Fibroblast of skin of right quadriceps (primary cell): ENCODE measurements at regions not wholly inside any gene's neighbourhood (a gene's known extent, or its start where the extent isn't known, plus 50 kb on each side); places are given as distances from the start of the nearest gene placed in this dataset.

Experiments used
- DNase-seq: peaks from one replicate; pipeline ENCODE4 v3.0.0-alpha.2; 2013

DNA sequence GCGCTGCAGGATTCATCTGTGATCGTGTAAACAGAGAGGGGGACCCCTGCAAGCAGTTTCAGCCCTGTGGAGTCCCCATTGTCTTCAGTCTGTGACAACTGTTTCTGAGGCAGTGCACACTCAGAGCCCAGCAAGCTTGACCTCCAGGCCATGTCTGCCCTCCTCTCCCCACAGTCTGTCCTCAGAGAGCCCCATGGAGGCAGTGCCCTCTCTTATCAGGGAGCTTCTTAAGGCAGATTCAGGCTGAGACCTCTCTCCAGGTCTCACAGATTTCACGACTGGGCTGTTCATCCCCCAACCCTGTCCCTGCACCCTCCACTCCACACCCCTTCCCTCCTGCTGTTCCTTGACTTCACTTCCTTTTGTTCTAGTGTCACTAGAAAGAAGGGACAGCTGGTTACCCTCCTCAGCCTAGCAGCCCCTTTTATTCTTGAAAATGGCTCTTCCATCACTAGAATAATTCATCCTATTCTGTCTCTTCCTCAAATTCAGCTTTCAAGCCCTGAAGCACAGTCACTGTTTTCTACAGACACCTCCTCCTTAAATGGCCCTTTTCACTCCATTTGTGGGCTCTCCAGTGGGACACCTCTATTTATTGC lies 218.4 kb downstream of the MED10 start:
- no peak for DNase-seq

DNA sequence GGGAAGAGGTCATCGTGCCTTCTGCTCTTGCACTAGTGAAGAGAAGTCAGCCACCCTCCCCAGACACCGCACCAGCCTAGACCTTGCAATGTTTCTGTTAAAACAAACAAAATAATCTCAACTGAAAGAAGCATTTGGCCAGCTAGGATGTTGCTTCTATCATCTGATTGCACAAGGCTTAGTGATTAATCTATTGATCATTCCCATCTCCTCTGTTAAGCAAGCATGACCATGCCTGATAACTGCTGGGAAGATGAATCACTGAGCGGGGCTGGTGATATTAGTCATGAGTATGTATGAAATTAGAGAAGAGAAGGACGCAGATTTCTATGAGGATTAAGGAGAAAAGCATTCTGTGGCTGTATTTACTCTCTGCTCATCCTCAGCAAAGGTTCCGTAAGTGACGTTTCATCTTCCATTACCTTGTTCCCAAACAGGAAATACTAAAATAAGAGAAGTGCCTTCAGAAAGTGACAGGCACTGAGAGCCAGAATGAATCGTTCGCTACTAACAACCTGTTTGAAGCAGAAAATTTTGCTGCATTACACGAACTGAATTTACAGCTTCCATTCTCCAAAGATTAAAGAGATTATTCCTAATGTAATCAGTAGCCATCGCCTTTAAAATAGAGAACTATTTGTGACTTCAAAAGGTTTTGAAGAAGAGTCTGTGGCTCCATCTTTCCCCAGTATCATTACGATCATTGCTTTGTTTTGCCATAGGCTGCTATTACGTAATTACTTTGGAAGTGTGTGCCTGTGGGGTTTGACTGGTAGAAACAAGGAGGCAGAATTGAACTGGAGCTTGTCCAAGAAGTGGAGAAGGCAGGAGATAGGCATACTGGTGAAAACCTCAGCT lies 219.1 kb downstream of the MED10 start:
- DNase-seq: peak; percentile 97

DNA sequence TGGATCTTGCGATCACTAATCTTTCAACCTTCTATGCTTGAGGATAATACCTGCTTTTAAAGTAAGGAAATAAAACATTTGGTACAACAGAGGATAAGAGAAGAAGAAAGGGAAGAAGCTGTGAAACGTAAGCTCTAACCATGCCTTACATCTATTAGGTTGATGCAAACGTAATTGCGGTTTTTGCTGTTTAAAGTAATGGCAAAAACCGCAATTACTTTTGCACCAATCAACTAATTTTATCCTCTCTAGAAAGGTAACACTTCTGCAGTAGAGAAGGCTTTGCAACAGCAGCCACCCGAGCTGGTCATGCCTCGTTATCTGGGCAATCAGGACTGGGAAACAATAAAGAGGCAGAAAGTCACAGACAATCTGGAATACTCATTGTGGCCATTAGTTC lies 224.1 kb downstream of the MED10 start:
- no peak for DNase-seq

DNA sequence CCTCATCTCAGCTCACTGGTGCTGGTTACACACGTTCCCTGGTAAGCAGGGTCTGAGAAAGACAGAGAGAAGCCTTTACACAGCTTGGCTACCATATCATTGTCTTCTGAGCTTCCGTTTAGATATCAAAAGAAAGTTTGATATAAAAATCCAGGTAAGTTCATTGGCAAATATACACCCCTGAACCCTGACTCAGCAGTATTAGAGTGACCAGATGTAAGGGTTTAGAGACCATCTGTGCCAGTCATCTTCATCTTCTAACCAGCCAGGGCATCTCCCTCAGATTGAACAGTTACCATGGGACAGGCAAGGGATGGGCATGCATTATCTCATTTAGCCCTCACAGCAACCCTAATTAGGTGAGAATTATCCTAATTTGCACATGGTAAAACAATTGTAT lies 232.1 kb downstream of the MED10 start:
- no peak for DNase-seq

DNA sequence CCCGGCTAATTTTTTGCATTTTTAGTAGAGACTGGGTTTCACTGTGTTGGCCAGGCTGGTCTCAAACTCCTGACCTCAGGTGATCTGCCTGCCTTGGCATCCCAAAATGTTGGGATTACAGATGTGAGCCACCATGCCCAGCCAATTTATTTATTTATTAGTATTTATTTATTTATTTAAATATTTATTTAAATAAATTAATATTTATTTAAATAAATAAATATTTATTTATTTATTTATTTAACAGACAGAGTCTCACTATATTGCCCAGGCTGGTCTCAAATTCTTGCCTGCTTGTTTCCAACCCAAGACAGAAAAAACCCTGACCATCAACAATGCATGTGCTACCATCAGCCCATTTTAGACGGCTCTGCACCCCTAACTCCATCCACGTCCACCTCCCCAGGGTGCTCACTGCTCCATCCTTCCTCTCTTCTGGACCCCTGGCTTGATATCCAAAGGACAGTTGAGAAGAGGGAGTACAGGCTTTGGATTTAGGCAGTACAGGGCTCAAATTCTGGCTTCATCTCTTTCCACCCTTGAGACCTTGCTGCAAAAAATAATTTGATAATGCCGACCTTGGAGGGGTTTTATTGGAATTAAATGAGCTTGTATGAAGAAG lies 232.6 kb downstream of the MED10 start:
- no peak for DNase-seq

DNA sequence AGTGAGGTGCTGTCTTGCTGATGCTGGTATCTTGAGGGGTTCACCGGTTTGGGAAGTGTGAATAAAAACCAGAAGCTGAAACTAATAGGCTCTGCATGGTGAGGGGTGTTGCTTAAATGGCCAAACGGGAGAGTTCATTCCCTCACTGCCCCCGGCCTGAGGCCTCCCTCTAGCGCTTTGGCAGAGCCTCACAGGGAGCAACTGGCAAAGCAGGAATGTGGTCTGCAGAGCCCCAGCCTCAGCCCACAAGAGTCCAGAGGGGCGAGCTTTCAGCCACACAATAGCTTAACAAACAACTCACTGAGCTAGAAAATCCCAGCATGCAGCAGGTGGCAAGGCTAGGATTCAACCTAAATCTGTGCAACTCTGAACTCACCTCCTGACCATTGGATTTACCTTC lies 234.8 kb downstream of the MED10 start:
- no peak for DNase-seq

DNA sequence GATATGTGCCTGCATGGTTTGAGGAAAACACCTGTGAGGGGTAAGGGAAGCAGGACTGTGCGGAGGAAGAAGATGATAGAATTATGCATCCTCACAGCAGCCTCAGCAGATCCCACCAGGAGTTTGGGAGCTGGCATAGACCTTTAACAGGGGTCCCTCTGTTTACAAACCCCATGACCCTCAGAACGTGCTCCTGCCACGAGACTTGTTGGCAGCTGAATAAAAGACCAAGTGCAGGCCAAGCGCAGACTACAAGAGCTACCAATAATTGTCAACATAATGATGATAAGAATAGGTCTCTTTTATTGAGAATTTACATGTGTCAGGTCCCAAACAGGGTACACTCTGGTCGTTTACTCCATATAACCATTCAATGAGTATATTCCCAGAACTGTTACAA lies 236.0 kb downstream of the MED10 start:
- DNase-seq: no peak

DNA sequence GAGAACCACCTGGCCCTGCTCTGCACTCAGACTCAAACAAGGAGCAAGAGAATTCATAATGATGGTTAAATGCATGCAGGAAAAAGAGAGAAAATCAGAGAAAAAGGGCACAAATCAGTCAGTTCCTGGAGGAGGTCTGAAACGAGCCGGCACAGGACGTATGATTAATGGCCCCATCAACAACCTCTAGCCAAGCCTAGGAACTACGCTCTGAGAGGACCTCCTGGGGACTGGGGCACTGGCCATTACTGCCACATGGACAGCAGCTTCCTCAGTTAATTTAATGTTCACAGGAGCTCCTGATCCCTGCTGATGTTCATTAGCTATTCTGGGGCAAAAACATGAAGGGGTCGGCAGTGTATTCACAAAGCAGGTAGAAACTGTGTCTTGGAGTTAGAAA lies 238.1 kb downstream of the MED10 start:
- DNase-seq: no peak

DNA sequence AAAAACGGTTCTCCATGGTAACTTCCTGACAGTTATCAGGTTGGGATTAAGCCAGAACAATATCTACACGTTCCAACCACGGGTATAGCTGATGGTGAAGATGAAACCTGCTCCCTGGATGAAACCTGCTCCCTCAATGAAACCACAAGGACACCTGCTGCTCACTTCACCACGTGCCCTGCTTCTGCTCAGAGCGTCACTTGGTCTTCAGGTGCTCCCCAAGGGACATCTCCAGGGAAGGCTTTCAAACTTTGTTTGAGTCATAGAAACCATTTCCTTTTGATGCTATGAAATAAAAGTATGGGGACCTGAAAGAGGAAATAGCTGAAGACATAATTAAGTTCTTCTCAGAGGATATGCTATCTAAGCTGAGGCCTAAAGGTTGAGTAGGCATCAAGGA lies 242.4 kb downstream of the MED10 start:
- no peak for DNase-seq

DNA sequence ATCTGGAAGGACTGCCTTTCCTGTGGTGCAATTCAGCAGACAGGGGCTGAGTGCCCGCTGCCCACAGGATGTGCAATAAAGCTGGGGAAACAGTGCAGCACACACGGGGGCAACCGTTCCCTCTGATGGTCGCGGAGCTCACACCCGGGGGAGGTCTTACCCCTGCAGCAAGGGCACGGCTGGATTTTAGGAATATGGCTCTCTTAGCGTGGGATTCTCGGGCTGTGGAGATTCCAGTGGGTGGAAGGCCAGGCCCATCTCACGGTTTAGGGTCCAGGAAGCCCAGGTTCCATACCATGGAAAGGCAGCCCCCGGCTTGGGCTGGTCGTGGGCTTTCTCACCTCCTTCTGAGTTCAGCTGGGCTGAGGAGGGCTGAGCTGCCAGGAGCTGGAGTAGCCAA lies 244.1 kb downstream of the MED10 start:
- DNase-seq: no peak

DNA sequence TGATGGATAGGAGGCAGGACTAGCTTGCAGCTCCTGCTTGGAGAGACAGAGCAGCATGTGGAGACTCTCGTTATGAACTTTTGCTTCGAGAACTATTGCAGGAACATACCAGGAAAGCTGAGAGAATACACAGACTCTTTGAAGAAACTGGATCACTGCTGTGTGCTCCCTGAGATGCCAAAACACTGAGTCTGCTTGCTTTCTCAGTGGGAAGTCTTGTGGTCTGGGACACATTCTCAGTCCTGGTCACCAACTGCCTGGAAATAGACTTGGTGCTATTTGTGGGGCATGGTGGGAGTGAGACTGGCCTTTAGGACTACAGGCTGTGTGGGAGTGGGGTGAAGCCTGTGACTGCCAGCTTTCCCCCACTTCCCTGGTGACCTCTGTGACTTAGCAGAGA lies 252.6 kb downstream of the MED10 start:
- DNase-seq: no peak

DNA sequence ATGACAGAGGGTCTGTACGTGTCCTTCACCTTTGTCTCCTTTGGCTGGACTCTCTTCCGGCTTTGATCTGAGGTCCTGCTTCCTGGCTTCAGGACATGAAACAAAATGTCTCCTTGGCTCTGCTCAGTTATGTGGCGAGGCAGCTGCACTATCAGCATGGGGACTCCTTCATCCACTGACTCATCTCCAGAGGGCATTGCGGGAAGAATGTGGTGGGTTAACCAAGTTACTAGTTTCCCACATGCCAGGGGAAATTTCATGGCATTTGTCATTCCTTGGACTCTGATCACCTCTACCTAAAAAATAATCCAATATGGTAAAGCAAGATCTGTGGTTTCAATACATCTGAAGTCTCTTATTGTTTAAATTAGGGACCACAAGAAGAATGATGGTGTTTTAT lies 259.7 kb downstream of the MED10 start:
- DNase-seq: no peak

DNA sequence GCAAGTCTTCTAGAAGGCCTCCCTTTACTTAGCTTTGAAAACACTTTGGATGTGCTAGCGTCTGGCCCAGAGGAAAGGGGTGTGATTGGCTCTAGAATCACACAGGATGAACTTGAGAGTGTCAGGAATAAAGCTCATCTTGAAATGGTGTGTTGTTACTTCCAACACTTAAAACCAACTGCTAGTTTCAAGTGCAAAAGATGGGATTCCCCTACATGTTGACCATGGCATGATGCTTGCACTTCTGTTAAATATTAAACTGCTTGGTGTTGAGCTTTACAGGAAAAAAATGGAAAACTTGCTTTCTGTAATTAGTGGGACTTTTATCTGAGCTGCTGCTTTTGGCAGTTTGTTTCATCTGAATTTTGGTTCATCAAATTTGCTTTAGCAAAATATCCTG lies 261.1 kb downstream of the MED10 start:
- no peak for DNase-seq

DNA sequence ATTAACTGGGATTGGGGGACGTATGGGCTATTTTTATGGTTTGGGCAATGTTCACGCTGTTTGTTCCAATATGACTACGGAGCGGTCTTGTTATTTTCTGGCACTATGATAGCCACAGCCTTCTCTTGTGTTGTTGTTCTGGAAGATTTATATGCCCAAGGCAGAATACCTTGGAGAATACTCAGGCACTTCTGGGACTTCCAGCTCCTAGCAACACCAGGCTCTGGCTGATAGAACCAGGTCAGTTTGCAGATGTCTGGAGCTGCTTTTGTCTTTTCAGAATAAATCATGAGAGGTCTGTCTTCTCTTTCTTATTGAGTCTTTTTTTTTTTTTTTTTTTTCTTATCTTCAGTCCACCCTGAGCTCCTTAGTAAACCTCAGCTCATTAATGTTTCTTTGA lies 262.5 kb downstream of the MED10 start:
- DNase-seq: no peak

DNA sequence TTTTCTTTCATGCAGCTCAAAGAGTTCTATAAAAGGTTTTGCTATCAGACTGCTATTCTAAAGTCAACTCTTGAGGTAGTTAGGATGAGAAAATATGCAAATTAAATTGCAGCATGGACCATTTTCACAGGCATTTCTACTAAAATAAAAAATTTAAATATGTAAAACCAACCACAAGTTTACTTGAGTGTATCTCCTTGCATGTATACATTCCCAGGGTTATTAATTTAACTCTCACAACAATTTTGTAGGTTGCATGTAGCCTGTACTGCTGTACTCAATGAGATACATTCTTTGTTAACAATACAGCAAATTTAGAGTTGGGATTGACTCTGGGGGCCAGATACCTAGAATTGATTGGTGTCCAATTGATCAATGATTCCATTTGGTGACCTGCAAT lies 265.8 kb downstream of the MED10 start:
- no peak for DNase-seq

DNA sequence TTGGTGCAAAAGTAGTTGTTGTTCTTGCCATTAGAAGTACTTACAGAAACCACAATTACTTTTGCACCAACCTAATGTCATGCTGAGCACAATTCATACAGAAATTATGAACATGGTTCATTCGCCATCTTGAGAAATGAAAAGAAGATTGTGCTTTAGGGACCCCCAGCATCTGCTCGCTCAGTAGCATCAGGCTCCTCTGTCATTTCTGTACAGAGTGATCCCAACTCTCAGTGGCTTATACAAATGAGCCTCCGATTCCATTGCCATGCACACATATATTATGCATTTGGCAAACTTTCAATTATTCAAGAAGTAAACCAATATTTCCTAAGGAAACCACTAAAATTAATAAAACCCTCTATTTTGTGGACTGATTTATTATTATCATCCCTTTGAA lies 266.2 kb downstream of the MED10 start:
- no peak for DNase-seq

DNA sequence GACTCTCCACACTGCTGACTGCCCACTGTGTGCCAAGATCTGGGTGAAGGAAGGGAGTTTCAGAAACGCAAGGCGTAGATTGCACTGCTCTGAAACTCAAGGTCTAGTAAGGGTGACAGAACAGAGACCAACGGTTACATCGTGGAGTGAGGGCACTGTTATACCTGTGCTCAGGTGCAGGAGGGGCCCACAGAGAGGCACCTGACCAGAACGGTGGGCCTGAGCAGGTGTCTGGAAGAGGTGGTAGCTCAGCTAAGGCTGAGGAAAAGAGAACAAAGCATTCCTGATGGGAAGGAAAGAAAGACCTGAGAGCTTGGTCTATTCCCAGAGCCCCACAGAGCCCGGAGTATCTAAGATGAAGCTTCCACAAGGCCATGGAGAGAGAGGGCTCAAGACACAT lies 267.2 kb downstream of the MED10 start:
- no peak for DNase-seq

DNA sequence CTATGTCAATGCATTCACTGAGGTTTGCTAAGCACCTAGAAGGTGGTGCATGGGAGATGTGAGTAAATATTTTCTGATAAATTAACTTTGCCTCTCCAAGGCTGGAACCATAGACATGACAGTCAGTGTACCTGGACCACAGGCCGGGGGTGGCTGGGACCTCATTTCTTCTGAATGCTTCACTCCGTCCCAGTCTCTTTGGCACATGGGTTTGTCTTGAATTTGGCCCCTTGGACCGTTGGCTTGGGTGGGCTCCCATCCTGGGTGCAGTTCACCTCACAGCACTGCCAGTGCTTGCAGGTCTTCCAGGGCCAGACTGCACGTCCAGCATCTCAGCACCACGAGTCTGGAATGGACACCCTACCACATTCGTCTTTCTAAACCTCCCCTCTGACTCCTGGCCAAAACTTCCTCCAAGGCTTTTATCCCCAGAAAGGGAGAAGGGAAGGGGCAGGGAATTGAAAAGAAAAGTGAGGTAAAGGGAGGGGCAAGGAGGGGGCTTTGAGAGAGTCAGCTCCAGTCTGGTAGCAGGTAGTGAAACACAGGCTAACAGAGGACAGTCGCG lies 267.8 kb downstream of the MED10 start:
- no peak for DNase-seq

DNA sequence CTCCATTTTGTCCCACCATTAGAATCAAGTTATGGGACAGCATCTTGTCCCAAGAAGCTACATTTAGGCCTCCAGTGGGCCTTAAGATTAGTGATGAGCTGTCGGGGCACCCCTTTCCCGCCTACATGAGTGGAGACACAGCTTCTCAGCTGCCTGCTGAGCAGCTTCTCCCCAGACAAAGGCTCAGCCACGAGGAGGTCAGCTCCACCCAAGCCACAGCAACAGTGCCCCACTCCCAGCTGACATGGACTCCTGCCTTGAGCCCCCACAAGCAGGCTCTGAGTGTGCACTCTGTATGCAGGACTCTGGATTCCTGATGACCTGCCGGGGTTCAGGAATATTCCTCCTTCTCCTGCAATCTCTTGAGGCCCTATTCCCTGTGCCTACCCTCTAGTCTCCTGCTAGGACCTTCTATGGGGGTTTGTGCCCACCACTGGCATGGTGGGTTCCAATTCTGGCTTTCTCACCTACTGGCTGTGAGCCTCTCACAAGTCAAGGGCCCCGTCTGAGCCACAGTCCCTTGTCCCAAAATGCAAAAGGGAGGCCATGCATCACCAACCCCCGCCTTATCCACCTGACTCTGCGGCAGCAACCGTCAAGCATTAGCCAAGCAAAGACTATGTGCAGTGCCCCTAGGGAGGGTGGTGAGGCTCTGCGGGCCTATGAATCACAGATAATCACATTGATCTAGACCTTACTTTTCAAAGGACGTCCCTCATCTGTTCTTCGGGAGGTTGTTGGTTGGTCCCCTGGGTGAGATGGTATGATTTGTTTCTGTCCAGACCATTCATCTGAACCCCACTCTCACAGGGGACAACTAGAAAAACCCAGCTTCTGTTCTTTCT lies 269.1 kb downstream of the MED10 start:
- DNase-seq: no peak

DNA sequence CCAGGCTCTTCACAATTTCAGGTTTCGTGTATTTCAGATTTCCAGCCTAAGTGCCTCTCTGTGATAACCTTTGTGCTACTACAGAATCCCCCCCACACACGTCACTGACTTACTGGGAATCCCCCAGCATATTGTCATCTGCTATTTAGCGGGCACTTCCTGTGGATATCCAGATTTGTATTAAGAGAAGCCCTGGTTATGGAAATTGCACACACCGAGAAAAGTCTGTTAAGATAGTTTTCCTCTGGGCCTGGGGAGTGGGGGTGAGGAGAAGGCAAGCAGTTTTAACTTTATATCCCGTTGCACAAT lies 269.9 kb downstream of the MED10 start:
- no peak for DNase-seq

DNA sequence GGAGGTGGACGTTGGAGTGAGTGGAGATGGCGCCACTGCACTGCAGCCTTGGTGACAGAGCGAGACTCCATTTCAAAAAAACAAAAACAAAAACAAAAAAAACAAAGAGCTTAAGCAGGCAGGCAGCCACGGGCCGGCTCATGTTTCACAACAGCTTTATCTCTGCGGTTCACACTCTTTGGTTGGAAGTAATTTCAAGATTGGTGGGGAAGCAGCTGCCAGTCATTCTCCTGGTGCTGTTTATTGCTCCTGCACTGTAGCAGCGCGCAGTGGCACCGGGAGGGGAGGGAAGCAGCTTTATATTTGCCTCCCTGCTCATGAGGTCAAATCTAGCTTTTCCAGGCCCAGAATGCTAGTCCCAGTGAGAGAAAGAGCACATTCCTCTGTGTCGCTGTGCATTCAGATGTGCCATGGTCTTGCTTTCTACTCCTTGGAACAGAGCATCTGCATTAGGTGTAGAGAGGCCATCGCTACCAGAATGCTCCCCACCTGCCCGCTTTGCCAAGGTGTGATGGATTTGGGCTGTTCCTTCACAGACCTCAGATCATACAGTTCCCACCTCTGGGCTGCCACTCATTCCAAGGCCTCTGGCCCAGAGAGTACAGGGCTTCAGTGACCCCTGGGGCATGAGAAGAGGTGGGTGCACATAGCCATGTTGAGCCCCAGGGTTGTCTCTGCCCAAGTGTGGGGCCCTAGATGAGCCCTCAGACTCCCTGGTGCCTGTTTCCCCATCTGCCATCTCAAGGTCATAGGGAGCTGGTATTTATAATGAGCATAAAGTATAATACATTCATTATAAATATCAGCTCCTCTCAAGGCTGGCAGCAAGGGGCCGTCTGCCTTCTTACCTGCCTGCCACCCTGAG lies 270.4 kb downstream of the MED10 start:
- no peak for DNase-seq

DNA sequence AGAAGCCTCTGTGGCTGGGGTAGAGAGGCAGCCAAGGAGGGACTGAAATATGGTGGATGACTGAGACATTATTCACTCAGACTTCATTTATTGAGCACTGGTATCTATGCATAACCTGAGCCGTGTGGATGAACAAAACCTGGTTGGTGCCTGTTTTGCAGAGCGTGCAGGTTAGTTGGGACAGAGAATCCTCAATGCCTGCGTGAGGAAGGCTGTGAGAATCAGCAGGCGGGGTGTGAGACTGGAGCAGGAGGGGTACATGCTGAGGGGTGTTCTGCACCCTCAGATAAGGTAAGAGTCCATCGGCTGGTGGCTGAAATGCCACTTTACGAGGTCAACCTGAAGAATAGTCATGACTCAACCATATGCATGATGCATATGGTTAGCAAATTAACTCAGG lies 271.6 kb downstream of the MED10 start:
- DNase-seq: no peak
